Esophagus muscularis mucosa (tissue), 3 donors: ENCODE measurements at regions not wholly inside any gene's neighbourhood (a gene's known extent, or its start where the extent isn't known, plus 50 kb on each side); places are given as distances from the start of the nearest gene placed in this dataset.
"Not testable (repeated sequence)": the region's sequence is repeated elsewhere in the genome, so short reads cannot be mapped to it uniquely, and the experiment has no call there.

Experiments
- POLR2A ChIP-seq: fragments of 450-650 bp; IDR thresholded peaks from one replicate; pipeline ENCODE4 v1.6.1; 2017; ENCODE audit warnings: antibody characterized with exemption, moderate library complexity, mild to moderate bottlenecking, low read depth
- TF ChIP-seq, protein P1 (sequence below), 3 experiments: fragments of 200-600 bp in 2 of 3; fragments of 450-650 bp in 1 of 3; sonication (generic) in 2 of 3; IDR thresholded peaks; one replicate each; pipeline ENCODE4 v1.5.1; 2017 to 2019; ENCODE audit warnings: antibody characterized with exemption in 3 of 3, mild to moderate bottlenecking in 2 of 3, moderate library complexity in 1 of 3

DNA sequence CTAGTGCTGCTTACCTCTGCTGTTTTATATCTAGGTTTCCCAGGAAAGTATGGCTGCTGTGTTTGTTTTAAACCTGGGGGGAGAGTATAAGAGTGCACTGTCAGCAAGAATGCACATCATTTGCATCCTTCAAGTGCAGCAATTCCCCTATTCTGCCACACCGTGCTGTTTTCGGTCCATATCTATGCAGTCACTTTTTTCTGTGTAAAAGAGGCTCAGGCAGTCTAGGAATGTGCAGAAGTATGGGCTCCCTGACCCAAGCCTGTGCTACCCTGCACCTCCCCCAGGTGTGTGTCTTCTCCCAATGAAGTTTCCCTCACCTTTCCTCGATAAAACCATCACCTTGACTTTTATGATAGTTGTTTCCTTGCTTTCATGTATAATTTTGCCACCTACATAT is 338.2 kb upstream of the NBPF12 start:
- TF ChIP-seq, protein P1, sequence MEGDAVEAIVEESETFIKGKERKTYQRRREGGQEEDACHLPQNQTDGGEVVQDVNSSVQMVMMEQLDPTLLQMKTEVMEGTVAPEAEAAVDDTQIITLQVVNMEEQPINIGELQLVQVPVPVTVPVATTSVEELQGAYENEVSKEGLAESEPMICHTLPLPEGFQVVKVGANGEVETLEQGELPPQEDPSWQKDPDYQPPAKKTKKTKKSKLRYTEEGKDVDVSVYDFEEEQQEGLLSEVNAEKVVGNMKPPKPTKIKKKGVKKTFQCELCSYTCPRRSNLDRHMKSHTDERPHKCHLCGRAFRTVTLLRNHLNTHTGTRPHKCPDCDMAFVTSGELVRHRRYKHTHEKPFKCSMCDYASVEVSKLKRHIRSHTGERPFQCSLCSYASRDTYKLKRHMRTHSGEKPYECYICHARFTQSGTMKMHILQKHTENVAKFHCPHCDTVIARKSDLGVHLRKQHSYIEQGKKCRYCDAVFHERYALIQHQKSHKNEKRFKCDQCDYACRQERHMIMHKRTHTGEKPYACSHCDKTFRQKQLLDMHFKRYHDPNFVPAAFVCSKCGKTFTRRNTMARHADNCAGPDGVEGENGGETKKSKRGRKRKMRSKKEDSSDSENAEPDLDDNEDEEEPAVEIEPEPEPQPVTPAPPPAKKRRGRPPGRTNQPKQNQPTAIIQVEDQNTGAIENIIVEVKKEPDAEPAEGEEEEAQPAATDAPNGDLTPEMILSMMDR (IDR thresholded peaks at IDR 0.05): not testable (repeated sequence)
- TF ChIP-seq POLR2A: not testable (repeated sequence)
